ENCODE measurements at regions not wholly inside any gene's neighbourhood (a gene's known extent, or its start where the extent isn't known, plus 50 kb on each side); places are given as distances from the start of the nearest gene placed in this dataset.

DNA sequence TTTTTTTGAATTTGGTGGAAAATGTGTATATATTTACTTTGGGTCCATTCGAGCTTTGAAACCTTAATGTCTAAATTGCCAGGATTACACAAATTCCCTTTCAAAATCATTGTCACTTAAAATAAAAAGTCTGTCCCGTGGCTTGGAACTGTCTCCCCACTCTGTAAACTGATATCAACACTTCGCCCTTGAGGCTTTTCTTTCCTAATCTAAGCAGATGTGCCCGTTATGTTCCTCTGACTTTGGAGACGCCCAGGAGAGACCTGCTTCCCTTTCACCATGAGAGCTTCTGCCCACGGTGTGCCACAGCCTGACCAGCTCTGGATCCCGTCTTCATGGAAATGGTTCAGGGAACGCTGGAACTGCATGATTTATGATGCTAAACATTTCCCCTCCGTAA lies 151.3 kb downstream of the C16orf95 start:
- TF ChIP-seq POLR2A (IDR thresholded peaks at IDR 0.05) (no peak), POLR2AphosphoS5 (IDR thresholded peaks at IDR 0.05) (no peak)
- TF ChIP-seq, protein P1, sequence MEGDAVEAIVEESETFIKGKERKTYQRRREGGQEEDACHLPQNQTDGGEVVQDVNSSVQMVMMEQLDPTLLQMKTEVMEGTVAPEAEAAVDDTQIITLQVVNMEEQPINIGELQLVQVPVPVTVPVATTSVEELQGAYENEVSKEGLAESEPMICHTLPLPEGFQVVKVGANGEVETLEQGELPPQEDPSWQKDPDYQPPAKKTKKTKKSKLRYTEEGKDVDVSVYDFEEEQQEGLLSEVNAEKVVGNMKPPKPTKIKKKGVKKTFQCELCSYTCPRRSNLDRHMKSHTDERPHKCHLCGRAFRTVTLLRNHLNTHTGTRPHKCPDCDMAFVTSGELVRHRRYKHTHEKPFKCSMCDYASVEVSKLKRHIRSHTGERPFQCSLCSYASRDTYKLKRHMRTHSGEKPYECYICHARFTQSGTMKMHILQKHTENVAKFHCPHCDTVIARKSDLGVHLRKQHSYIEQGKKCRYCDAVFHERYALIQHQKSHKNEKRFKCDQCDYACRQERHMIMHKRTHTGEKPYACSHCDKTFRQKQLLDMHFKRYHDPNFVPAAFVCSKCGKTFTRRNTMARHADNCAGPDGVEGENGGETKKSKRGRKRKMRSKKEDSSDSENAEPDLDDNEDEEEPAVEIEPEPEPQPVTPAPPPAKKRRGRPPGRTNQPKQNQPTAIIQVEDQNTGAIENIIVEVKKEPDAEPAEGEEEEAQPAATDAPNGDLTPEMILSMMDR (IDR thresholded peaks at IDR 0.05), result no peak
- H3K4me1 ChIP-seq, result no peaks in the 10 kb centered on the region
- H3K9me3 ChIP-seq, result no peaks in the 10 kb centered on the region
- H3K27ac ChIP-seq, result no peak overlapping the region
- H3K27me3 ChIP-seq, result no peaks in the 10 kb centered on the region
- H3K4me3 ChIP-seq, result no peak overlapping the region
- DNase-seq (ENCODE audit: low spot score in 2 of 2), result no peak
- no peaks in the 10 kb centered on the region for H3K36me3 ChIP-seq
- intact Hi-C loops (cut with DNase I; ENCODE audit: low total_unique reads), result no loop called here

DNA sequence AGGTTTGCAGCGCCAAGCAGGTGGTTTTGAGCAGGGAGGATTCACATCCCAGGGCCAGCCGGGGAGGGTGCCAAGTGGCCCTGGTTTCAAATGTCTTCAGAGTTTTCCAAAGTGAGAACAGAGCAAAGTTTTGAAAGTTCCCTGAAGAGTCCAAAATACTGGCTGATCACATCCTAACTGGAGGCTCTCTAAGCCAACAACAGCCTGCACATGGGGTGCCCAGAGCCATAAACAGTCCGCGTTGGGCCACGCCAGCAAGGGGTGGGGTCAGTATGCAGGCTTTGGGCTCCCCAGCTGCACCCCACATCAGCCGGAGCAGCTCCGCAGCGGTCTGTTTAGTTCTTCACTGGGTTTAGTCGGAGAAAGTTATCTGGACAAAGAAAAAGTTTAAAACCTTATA lies 150.9 kb downstream of the C16orf95 start:
- DNase-seq (ENCODE audit: low spot score in 2 of 2), result no peak
- Histone ChIP-seq H3K4me1 (no peaks in the 10 kb centered on the region), H3K4me3 (no peak overlapping the region), H3K9me3 (no peaks in the 10 kb centered on the region), H3K27me3 (no peaks in the 10 kb centered on the region), H3K27ac (no peak overlapping the region), H3K36me3 (no peaks in the 10 kb centered on the region)
- TF ChIP-seq POLR2A (IDR thresholded peaks at IDR 0.05) (no peak), POLR2AphosphoS5 (IDR thresholded peaks at IDR 0.05) (no peak)
- TF ChIP-seq, protein P1 (IDR thresholded peaks at IDR 0.05), result no peak
- intact Hi-C loops (cut with DNase I; ENCODE audit: low total_unique reads), result no loop called here

DNA sequence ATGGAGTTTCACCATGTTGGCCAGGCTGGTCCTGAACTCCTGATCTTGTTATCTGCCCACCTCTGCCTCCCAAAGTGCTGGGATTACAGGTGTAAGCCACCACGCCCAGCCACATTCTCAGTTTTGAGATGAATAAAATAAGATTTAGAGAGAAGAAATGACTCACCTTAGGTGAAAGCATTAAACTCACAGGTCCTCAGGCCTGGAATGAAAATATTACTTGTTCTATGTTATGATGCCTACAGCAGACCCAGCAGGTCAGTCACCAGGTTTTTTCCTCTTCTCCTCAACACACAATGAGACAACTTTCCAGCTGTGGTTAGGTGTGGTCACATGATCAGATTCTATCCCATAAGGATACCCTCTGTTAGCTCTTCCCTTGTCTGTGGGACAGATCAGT lies 150.3 kb downstream of the C16orf95 start:
- Histone ChIP-seq H3K4me1 (no peaks in the 10 kb centered on the region), H3K36me3 (no peaks in the 10 kb centered on the region), H3K27me3 (no peaks in the 10 kb centered on the region), H3K9me3 (no peaks in the 10 kb centered on the region), H3K4me3 (no peak overlapping the region), H3K27ac (no peak overlapping the region)
- DNase-seq (ENCODE audit: low spot score in 2 of 2), result no peak
- intact Hi-C loops (cut with DNase I; ENCODE audit: low total_unique reads), result no loop called here
- TF ChIP-seq, protein P1 (IDR thresholded peaks at IDR 0.05), result no peak
- TF ChIP-seq POLR2AphosphoS5 (IDR thresholded peaks at IDR 0.05) (no peak), POLR2A (IDR thresholded peaks at IDR 0.05) (no peak)

DNA sequence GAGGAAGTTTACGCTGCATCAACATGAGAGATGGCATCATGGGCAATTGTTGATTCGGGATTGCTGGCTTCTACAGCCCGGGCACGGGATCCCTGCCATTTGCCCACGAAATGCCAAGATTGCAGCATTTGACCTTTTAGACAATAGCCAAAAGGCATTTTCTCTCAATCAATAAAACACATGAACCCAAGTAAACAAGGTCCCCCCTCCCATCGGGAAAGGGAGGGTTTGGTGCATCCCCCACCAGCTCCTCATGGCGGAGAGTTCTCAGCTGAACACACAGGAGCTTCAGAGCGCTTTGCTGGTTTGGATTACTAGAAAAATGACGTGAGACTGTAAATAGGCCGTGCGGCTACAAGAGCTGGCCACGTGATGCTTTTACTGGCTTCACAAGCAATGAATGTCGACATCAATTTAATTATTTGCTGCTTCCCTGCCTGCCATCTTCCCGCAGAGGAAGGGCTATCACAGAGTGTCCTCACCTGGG lies 147.6 kb downstream of the C16orf95 start:
- TF ChIP-seq POLR2A (IDR thresholded peaks at IDR 0.05) (no peak), POLR2AphosphoS5 (IDR thresholded peaks at IDR 0.05) (no peak)
- TF ChIP-seq, protein P1 (IDR thresholded peaks at IDR 0.05), result no peak
- H3K27me3 ChIP-seq, result no peaks in the 10 kb centered on the region
- intact Hi-C loops (cut with DNase I; ENCODE audit: low total_unique reads), result no loop called here
- no peaks in the 10 kb centered on the region for H3K9me3 ChIP-seq
- no peak for DNase-seq (ENCODE audit: low spot score in 2 of 2)
- H3K4me1 ChIP-seq, result no peaks in the 10 kb centered on the region
- H3K27ac ChIP-seq, result no peak overlapping the region
- H3K4me3 ChIP-seq, result no peak overlapping the region
- H3K36me3 ChIP-seq, result no peaks in the 10 kb centered on the region

- no peak for DNase-seq (ENCODE audit: low spot score in 2 of 2)
- intact Hi-C loops (cut with DNase I; ENCODE audit: low total_unique reads), result no loop called here
- Histone ChIP-seq H3K4me3 (no peak overlapping the region), H3K4me1 (no peaks in the 10 kb centered on the region), H3K27me3 (no peaks in the 10 kb centered on the region), H3K9me3 (no peaks in the 10 kb centered on the region), H3K36me3 (no peaks in the 10 kb centered on the region), H3K27ac (no peak overlapping the region)
- TF ChIP-seq POLR2A (IDR thresholded peaks at IDR 0.05) (no peak), POLR2AphosphoS5 (IDR thresholded peaks at IDR 0.05) (no peak)
- TF ChIP-seq, protein P1 (IDR thresholded peaks at IDR 0.05), result no peak
Measured at GRCh38 chr16:87170310-87170709, 146.9 kb downstream of the C16orf95 start.
